ENCODE measurements at regions not wholly inside any gene's neighbourhood (a gene's known extent, or its start where the extent isn't known, plus 50 kb on each side); places are given as distances from the start of the nearest gene placed in this dataset.
A peak's percentile ranks its signal among the peaks of the same experiment; 100 is the strongest.

- no TSS peak for BruUV-seq (replicated peaks)
- no peaks in the 10 kb centered on the region for H3K9me2 ChIP-seq (replicated peaks; ENCODE audit: low read length)
- no peaks in the 10 kb centered on the region for H3K27me3 ChIP-seq (ENCODE audit: low read length)
- intact Hi-C loops (cut with micrococcal nuclease): loop anchor here (1.0 to 10.0 kb wide), 6 partner anchors 91 to 298 kb away; no protein-coding TSS in a partner anchor
- H3K9me3 ChIP-seq (ENCODE audit: low read length): no peaks in the 10 kb centered on the region
- CTCF ChIA-PET: interaction anchor here (0.8 kb wide), 1 partner anchor 28 kb away, joined by 3 read pairs; no protein-coding TSS in a partner anchor
- H2AFZ ChIP-seq (ENCODE audit: low read length): peak overlapping the region; percentile 28; the same call in 1 of the 2 replicates
- H3K27ac ChIP-seq (ENCODE audit: low read length): no peak overlapping the region
- POLR2A ChIA-PET (ENCODE audit: unreplicated experiment): no interaction called here
- TF ChIP-seq EZH2phosphoT487 (IDR thresholded peaks at IDR 0.05; ENCODE audit: borderline replicate concordance, low read length) (no peak), EZH2 (IDR thresholded peaks at IDR 0.05; ENCODE audit: low read length, unreplicated experiment) (no peak), CTCF (conservative IDR thresholded peaks at IDR 0.05; ENCODE audit: low read depth, low read length) (no peak)
- DNase-seq: no peak
- no peaks in the 10 kb centered on the region for H4K20me1 ChIP-seq (ENCODE audit: low read length)
- H3K9ac ChIP-seq (ENCODE audit: low read length): no peak overlapping the region
- H3K4me2 ChIP-seq (ENCODE audit: low read length): 0 out of 2 replicates have a peak overlapping the region, but pooled peaks have one; percentile 3
- peaks cover 31% of the 10 kb centered on the region for H3K4me1 ChIP-seq (ENCODE audit: insufficient read depth, low read length)
- H3K79me2 ChIP-seq (ENCODE audit: low read length): no peaks in the 10 kb centered on the region
- H3F3A ChIP-seq (ENCODE audit: low read length, unreplicated experiment): no peaks in the 10 kb centered on the region
- no peak overlapping the region for H3K4me3 ChIP-seq (ENCODE audit: low read length)
- peak; percentile 7; the same call in 1 of the 2 replicates for ATAC-seq
- no peaks in the 10 kb centered on the region for H3K36me3 ChIP-seq (ENCODE audit: low read depth, low read length)
These were observed 234.2 kb downstream of the TTC32 start for GRCh38 chr2:19667536-19667949.

- Histone ChIP-seq H4K20me1 (ENCODE audit: low read length) (no peaks in the 10 kb centered on the region), H3K4me2 (ENCODE audit: low read length) (0 out of 2 replicates have a peak overlapping the region, but pooled peaks have one; percentile 21), H3K27ac (ENCODE audit: low read length) (no peak overlapping the region), H3K4me3 (ENCODE audit: low read length) (no peak overlapping the region), H3K79me2 (ENCODE audit: low read length) (no peaks in the 10 kb centered on the region), H3K36me3 (ENCODE audit: low read depth, low read length) (no peaks in the 10 kb centered on the region), H3K9ac (ENCODE audit: low read length) (no peak overlapping the region), H3K9me2 (replicated peaks; ENCODE audit: low read length) (no peaks in the 10 kb centered on the region), H3K4me1 (ENCODE audit: insufficient read depth, low read length) (peaks cover 26% of the 10 kb centered on the region), H3F3A (ENCODE audit: low read length, unreplicated experiment) (no peaks in the 10 kb centered on the region), H2AFZ (ENCODE audit: low read length) (peak overlapping the region; percentile 28; the same call in 1 of the 2 replicates), H3K27me3 (ENCODE audit: low read length) (no peaks in the 10 kb centered on the region), H3K9me3 (ENCODE audit: low read length) (no peaks in the 10 kb centered on the region)
- ChIA-PET CTCF (interaction anchor here (0.6 to 0.8 kb wide), 3 partner anchors 28 to 298 kb away, joined by 3 to 5 read pairs (median 3); no protein-coding TSS in a partner anchor), POLR2A (ENCODE audit: unreplicated experiment) (no interaction called here)
- intact Hi-C loops (cut with micrococcal nuclease): loop anchor here (1.0 to 10.0 kb wide), 6 partner anchors 90 to 298 kb away; no protein-coding TSS in a partner anchor
- peak; percentile 74 for TF ChIP-seq CTCF (conservative IDR thresholded peaks at IDR 0.05; ENCODE audit: low read depth, low read length)
- no peak for TF ChIP-seq EZH2 (IDR thresholded peaks at IDR 0.05; ENCODE audit: low read length, unreplicated experiment)
- ATAC-seq: peak; percentile 58
- DNase-seq: peak; percentile 75
- no TSS peak for BruUV-seq (replicated peaks)
These were observed 234.7 kb downstream of the TTC32 start for GRCh38 chr2:19667085-19667484.

GRCh38 chr2:19664646-19665045 lies 237.1 kb downstream of the TTC32 start:
- ChIA-PET POLR2A (ENCODE audit: unreplicated experiment) (no interaction called here), CTCF (interaction anchor here (1.9 kb wide), 1 partner anchor 295 kb away, joined by 4 read pairs; no protein-coding TSS in a partner anchor)
- peak; percentile 69 for ATAC-seq
- H3K4me1 ChIP-seq (ENCODE audit: insufficient read depth, low read length): peaks cover 18% of the 10 kb centered on the region
- no peaks in the 10 kb centered on the region for H3K36me3 ChIP-seq (ENCODE audit: low read depth, low read length)
- no peaks in the 10 kb centered on the region for H3K9me3 ChIP-seq (ENCODE audit: low read length)
- no peak overlapping the region for H3K27ac ChIP-seq (ENCODE audit: low read length)
- H3K9ac ChIP-seq (ENCODE audit: low read length): no peak overlapping the region
- no TSS peak for BruUV-seq (replicated peaks)
- no peaks in the 10 kb centered on the region for H4K20me1 ChIP-seq (ENCODE audit: low read length)
- no peaks in the 10 kb centered on the region for H3F3A ChIP-seq (ENCODE audit: low read length, unreplicated experiment)
- no peak overlapping the region for H2AFZ ChIP-seq (ENCODE audit: low read length)
- H3K4me2 ChIP-seq (ENCODE audit: low read length): no peak overlapping the region
- H3K9me2 ChIP-seq (replicated peaks; ENCODE audit: low read length): no peaks in the 10 kb centered on the region
- no peak overlapping the region for H3K4me3 ChIP-seq (ENCODE audit: low read length)
- intact Hi-C loops (cut with micrococcal nuclease): loop anchor here (10.0 kb wide), 1 partner anchor 190 kb away; no protein-coding TSS in a partner anchor
- H3K79me2 ChIP-seq (ENCODE audit: low read length): no peaks in the 10 kb centered on the region
- no peaks in the 10 kb centered on the region for H3K27me3 ChIP-seq (ENCODE audit: low read length)
- TF ChIP-seq EZH2phosphoT487 (IDR thresholded peaks at IDR 0.05; ENCODE audit: borderline replicate concordance, low read length) (no peak), CTCF (conservative IDR thresholded peaks at IDR 0.05; ENCODE audit: low read depth, low read length) (no peak), EZH2 (IDR thresholded peaks at IDR 0.05; ENCODE audit: low read length, unreplicated experiment) (no peak)
- peak; percentile 31 for DNase-seq

Measured in PC-3 (cell line).